Astrocyte of the spinal cord (primary cell): ENCODE measurements at regions not wholly inside any gene's neighbourhood (a gene's known extent, or its start where the extent isn't known, plus 50 kb on each side); places are given as distances from the start of the nearest gene placed in this dataset.
"Not testable (repeated sequence)": the region's sequence is repeated elsewhere in the genome, so short reads cannot be mapped to it uniquely, and the experiment has no call there.

ENCODE experiments used
- DNase-seq: peaks from one replicate; pipeline ENCODE4 v3.0.0; 2011; ENCODE audit warnings: low read depth, low spot score
- H3K4me3 ChIP-seq: 2 replicates; pipeline ENCODE4 v1.5.1; 2011; ENCODE audit warnings: low read depth, mild to moderate bottlenecking, low read length, moderate library complexity
- in situ Hi-C: cut with HindIII; loops from 2 replicates; pipeline ENCODE4 v1.10.0; 2017; ENCODE audit warnings: low sequenced_read_pairs
- TF ChIP-seq, protein P1 (sequence below): IDR thresholded peaks from 2 replicates; pipeline ENCODE4 v1.5.1; 2012; ENCODE audit warnings: low read depth, mild to moderate bottlenecking, low read length, inconsistent platforms

GRCh38 chr11:44424841-44425240 is 114.9 kb upstream of the ALX4 start:
- no peak overlapping the region for H3K4me3 ChIP-seq
- DNase-seq = no peak
- in situ Hi-C loops = no loop called here
- TF ChIP-seq, protein P1, sequence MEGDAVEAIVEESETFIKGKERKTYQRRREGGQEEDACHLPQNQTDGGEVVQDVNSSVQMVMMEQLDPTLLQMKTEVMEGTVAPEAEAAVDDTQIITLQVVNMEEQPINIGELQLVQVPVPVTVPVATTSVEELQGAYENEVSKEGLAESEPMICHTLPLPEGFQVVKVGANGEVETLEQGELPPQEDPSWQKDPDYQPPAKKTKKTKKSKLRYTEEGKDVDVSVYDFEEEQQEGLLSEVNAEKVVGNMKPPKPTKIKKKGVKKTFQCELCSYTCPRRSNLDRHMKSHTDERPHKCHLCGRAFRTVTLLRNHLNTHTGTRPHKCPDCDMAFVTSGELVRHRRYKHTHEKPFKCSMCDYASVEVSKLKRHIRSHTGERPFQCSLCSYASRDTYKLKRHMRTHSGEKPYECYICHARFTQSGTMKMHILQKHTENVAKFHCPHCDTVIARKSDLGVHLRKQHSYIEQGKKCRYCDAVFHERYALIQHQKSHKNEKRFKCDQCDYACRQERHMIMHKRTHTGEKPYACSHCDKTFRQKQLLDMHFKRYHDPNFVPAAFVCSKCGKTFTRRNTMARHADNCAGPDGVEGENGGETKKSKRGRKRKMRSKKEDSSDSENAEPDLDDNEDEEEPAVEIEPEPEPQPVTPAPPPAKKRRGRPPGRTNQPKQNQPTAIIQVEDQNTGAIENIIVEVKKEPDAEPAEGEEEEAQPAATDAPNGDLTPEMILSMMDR = no peak

GRCh38 chr11:44426119-44426518 is 116.2 kb upstream of the ALX4 start:
- no peak for DNase-seq
- no peak overlapping the region for H3K4me3 ChIP-seq
- TF ChIP-seq, protein P1 = no peak
- in situ Hi-C loops = no loop called here

GRCh38 chr11:44426958-44427357 is 117.0 kb upstream of the ALX4 start:
- TF ChIP-seq, protein P1 = no peak
- no peak overlapping the region for H3K4me3 ChIP-seq
- no peak for DNase-seq
- in situ Hi-C loops = no loop called here

- in situ Hi-C loops = no loop called here
Observed at GRCh38 chr11:44427432-44427831, 117.5 kb upstream of the ALX4 start.

DNA sequence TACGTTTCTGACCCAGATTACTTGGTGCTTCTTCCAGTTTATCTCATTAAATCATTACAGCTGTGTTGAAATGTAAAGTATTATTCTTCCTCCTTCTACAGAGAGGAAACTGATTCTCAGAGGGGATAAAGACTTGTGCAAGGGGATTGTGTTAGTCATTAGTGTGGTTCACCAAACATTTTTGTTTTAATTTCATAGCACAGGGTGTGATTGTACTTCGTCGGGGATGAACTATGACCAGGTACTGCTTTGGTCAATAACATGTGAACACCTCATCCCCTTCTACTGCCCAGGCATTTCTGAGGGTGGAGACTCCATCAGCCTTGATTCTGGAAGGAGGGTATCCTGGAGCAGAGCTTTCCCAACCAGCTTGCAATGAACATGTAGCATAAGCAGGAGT is 120.2 kb upstream of the ALX4 start:
- no peak for DNase-seq
- H3K4me3 ChIP-seq = no peak overlapping the region
- in situ Hi-C loops = no loop called here

More at GRCh38 chr11:44427432-44427831, 117.5 kb upstream of the ALX4 start:
- DNase-seq = no peak
- TF ChIP-seq, protein P1 = peak; percentile 16
- H3K4me3 ChIP-seq = no peak overlapping the region

GRCh38 chr11:44434191-44434590 is 124.3 kb upstream of the ALX4 start:
- TF ChIP-seq, protein P1 = no peak
- no peak for DNase-seq
- in situ Hi-C loops = no loop called here
- no peak overlapping the region for H3K4me3 ChIP-seq

More for the DNA sequence above, 120.2 kb upstream of the ALX4 start:
- TF ChIP-seq, protein P1 = no peak

GRCh38 chr11:44437122-44437521 is 127.2 kb upstream of the ALX4 start:
- no peak for DNase-seq
- no peak overlapping the region for H3K4me3 ChIP-seq
- TF ChIP-seq, protein P1 = no peak
- in situ Hi-C loops = no loop called here

- H3K4me3 ChIP-seq, in situ Hi-C loops, DNase-seq: not testable (repeated sequence)
Observed at GRCh38 chr11:44442893-44443673, 122.4 kb upstream of the CD82 start.
